Thyroid gland (tissue), 4 donors: ENCODE measurements at regions not wholly inside any gene's neighbourhood (a gene's known extent, or its start where the extent isn't known, plus 50 kb on each side); places are given as distances from the start of the nearest gene placed in this dataset.

Experiments
- POLR2A ChIP-seq, 2 donors: fragments of 450-650 bp; IDR thresholded peaks; one replicate each; pipeline ENCODE4 v1.6.1; 2017; ENCODE audit warnings: antibody characterized with exemption in 2 of 2, mild to moderate bottlenecking in 2 of 2, moderate library complexity in 1 of 2
- TF ChIP-seq, protein P1 (sequence below), 6 experiments: fragments of 200-600 bp in 3 of 6; fragments of 450-650 bp in 3 of 6; sonication (generic) in 3 of 6; IDR thresholded peaks; one replicate each; pipeline ENCODE4 v1.5.1; 2016 to 2019; ENCODE audit warnings: antibody characterized with exemption in 6 of 6, mild to moderate bottlenecking in 2 of 6, inconsistent platforms in 1 of 6, moderate library complexity in 1 of 6

DNA sequence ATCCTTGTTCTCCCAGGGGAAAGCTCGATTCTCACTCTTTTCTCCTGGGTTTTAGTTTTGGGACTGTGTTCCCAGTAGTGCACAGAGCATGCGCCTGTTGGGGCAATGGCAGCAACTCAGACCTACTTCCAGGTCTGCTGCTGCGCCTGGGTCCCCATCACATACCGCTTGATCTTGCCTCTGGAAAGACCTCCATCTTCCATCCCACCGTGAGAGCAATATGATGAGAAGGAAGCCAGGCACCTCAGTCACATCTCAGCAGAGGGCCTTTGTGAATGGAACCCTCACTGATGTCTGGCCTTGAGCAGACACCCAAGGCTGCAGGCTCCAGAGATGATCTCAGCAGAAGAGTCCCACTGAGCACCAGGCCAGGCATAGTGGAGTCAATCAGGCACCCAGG lies 176.8 kb upstream of the ZNF507 start:
- TF ChIP-seq POLR2A (IDR thresholded peaks at IDR 0.05): no peak
- TF ChIP-seq, protein P1, sequence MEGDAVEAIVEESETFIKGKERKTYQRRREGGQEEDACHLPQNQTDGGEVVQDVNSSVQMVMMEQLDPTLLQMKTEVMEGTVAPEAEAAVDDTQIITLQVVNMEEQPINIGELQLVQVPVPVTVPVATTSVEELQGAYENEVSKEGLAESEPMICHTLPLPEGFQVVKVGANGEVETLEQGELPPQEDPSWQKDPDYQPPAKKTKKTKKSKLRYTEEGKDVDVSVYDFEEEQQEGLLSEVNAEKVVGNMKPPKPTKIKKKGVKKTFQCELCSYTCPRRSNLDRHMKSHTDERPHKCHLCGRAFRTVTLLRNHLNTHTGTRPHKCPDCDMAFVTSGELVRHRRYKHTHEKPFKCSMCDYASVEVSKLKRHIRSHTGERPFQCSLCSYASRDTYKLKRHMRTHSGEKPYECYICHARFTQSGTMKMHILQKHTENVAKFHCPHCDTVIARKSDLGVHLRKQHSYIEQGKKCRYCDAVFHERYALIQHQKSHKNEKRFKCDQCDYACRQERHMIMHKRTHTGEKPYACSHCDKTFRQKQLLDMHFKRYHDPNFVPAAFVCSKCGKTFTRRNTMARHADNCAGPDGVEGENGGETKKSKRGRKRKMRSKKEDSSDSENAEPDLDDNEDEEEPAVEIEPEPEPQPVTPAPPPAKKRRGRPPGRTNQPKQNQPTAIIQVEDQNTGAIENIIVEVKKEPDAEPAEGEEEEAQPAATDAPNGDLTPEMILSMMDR (IDR thresholded peaks at IDR 0.05): no peak
